SIG-M5 treated with dmso at 0.1 percent for 504 hours (cell line): ENCODE measurements at regions not wholly inside any gene's neighbourhood (a gene's known extent, or its start where the extent isn't known, plus 50 kb on each side); places are given as distances from the start of the nearest gene placed in this dataset.
"Not testable (repeated sequence)": the region's sequence is repeated elsewhere in the genome, so short reads cannot be mapped to it uniquely, and the experiment has no call there.

Experiments
- DNase-seq: peaks from one replicate; lab custom pipeline; 2025; ENCODE audit not compliant: unreplicated experiment; lab: John Stamatoyannopoulos, UW

DNA sequence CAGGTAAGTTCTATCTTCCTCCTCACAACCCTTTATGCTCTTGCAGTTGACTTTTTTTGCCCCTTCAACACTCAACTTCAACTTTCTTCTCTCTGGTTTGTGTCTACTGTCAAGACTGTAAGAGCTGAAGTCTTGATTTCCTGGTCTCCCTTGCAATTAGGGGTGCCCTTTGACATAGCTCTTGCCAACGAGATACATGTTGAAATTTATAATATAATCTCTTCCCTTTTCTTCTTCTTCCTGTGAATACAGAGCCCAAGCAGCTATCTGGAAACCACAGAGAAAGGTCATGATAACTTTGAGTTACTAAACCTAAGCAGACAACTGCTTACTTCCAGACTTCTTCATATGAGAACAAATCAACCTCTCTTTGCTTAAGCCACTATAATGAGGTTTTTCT lies 163.5 kb downstream of the MC4R start:
- DNase-seq, result no peak

- no peak for DNase-seq
Measured at GRCh38 chr18:60202708-60203107, 169.9 kb downstream of the MC4R start.

- DNase-seq, result no peak
Measured at GRCh38 chr18:60200558-60200957, 172.0 kb downstream of the MC4R start.

GRCh38 chr18:60199505-60199904 lies 173.1 kb downstream of the MC4R start:
- DNase-seq, result no peak

- no peak for DNase-seq
Measured at GRCh38 chr18:60197671-60198462, 174.7 kb downstream of the MC4R start.

DNA sequence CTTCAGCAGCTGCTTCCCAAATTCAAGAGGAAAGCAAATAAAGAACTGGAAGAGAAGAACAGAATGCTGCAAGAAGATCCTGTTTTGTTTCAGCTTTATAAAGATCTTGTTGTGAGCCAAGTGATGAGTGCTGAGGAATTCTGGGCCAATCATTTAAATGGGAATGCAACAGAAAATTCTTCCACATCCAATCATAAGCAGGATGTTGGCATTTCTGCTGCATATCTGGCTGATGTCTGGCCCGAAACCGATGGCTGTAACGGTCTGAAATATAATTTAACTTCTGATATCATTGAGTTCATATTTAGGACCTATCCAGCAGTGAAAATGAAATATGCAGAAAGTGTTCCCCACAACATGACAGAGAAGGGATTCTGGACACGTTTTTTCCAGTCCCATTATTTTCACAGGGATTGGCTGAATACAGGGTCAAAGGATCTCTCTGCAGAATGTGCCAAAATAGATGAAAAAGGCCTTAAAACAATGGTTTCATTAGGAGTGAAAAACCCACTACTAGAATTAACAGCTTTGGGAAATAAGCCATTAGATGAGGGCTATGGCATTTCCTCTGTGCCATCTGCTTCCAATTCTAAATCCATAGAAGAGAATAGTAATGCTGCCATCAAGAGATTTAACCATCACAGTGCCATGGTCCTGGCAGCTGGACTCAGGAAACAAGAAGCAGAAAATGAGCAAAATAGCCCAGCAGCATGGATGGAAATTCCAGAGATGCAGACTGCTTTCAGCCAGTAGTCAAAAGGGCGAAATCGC lies 175.6 kb downstream of the MC4R start:
- no peak for DNase-seq

DNA sequence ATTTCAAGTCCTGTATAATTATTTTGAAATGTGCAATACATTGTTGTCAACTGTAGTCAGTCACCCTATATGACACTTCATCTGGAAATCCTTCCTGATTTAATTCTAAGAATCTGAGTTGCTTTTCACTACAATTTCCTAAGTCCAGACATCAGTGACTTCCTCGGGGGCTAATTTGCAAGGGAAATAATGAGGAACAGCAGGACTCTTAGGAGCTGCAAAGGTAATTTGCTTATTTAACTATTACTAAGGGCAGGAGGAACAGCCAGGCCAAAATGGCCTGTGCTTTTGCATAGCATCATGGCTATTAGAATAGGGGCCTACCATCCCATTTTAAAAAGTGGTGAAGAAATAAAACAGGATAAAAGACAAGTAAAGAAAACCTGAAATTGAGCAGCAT lies 178.8 kb downstream of the MC4R start:
- no peak for DNase-seq

DNA sequence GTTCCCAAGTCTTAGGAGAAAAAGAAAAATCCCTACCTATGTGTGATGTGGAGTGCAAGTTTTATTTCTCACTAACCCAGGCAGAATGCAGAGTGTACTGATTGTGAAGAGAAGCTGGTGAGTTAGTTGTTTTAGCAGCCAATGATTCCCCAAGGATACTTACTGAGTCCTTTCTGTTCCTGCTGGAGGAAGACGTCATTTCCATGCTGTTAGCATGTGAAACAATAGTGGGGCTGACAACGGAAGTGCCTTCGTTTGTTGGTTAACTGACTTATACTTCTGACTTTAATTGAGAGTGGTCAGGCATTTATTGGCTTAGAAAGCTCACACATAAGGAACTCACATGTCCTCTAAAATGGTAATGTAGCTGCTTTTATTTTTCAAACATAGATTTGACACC lies 180.6 kb downstream of the MC4R start:
- no peak for DNase-seq

- no peak for DNase-seq
Measured at GRCh38 chr18:60189856-60190255, 182.7 kb downstream of the MC4R start.

DNA sequence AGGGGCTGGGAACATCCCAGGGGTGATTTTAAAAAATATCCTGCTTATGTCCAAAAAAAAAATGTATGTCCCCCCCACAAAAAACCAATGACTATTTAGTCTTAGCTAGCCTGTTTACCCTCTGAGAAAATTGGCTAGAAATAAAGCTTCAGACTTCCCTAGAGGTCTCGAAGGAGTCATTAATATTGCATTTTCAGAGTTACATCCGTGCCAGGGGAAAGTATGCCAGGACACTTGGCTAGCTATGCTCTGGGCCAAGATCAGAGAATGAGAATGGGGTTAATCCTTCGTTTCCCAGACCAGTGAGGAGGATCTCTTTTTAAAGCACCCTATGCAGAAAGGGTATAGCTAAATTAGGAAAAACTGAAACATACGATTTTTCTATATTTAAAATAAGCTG lies 183.6 kb downstream of the MC4R start:
- no peak for DNase-seq

DNA sequence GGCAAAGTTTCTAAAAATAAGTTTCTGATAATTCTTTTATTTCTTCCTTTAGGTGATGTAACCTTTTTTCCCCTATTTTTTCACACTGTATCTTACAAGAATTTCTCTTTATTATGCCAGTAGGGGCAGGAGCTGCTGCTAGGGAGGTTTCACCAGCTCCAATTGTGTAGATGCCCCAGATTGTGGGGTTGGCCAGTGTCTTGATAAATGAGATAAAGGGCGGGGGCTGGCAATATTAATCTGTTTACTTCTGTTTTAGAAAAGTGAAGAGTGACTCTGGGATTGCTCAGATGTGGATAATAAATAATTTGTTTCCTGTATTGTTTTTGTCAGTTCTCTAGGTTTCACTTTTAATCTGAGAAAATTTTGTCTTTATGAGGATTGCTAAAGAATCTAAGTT lies 190.4 kb downstream of the MC4R start:
- no peak for DNase-seq

DNA sequence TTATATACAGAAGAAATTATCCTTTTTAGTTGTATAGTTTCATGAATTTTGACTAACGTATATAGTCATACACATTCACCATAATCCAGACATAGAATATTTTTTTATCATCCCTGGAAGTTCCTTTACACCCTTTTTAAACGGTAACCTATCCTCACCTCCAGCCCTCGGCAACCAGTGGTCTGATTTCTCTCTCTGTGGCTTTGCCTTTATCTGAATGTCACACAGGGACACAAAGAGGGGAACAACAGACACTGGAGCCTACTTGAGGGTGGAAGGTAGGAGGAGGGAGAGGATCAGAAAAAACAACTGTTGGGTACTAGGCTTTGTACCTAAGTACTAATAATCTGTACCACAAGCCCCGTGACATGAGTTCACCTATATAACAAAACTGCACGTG lies 191.9 kb downstream of the MC4R start:
- DNase-seq, result no peak

- not testable (repeated sequence) for DNase-seq
Measured at GRCh38 chr18:60178224-60178623, 194.4 kb downstream of the MC4R start.

- no peak for DNase-seq
Measured at GRCh38 chr18:60176259-60176658, 196.3 kb downstream of the MC4R start.

GRCh38 chr18:60174832-60175231 lies 197.7 kb downstream of the MC4R start:
- no peak for DNase-seq

DNA sequence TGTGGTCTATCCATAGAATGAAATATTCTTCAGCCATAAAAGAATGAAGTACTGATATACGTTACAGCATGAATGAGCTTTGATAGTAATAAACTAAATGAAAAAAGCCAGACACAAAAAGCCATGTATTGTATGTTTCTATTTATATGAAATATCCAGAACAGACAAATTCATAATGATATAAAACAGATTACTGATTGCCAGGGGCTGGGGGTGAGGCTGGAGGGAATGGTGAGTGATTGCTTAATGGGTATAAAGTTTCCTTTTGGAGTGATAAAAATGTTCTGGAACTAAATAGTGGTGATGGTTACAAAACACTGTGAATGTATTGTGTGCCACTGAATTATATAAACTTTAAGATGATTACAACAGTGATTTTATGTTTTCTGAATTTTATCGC lies 200.5 kb downstream of the MC4R start:
- DNase-seq, result no peak

- DNase-seq, result no peak
Measured at GRCh38 chr18:60163622-60164021, 209.0 kb downstream of the MC4R start.

GRCh38 chr18:60162388-60162787 lies 210.2 kb downstream of the MC4R start:
- no peak for DNase-seq

- DNase-seq, result no peak
Measured at GRCh38 chr18:60157810-60158209, 214.8 kb downstream of the MC4R start.

DNA sequence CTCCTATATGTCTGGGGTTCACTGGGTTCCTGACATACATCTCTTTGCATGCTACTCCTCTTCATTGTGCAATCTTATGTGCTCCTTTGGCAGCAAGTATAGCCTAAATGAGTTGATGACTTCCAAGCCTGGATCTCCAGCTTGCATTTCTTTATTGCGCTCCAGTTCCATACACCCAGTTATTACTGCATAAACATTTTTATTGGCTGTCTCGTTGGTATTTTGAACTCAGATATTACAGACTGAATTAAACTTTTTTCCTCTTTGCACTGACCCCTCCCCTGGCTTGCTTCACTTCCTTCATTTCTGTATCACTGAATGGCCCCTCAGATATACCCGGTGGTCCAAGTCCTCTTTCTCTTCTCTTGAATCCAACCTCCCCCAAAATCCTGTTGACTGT lies 219.2 kb downstream of the MC4R start:
- DNase-seq, result no peak

GRCh38 chr18:60149316-60149715 lies 223.3 kb downstream of the MC4R start:
- no peak for DNase-seq

- DNase-seq, result no peak
Measured at GRCh38 chr18:60147323-60147722, 225.3 kb downstream of the MC4R start.
